ENCODE measurements at regions not wholly inside any gene's neighbourhood (a gene's known extent, or its start where the extent isn't known, plus 50 kb on each side); places are given as distances from the start of the nearest gene placed in this dataset.
A peak's percentile ranks its signal among the peaks of the same experiment; 100 is the strongest.

DNA sequence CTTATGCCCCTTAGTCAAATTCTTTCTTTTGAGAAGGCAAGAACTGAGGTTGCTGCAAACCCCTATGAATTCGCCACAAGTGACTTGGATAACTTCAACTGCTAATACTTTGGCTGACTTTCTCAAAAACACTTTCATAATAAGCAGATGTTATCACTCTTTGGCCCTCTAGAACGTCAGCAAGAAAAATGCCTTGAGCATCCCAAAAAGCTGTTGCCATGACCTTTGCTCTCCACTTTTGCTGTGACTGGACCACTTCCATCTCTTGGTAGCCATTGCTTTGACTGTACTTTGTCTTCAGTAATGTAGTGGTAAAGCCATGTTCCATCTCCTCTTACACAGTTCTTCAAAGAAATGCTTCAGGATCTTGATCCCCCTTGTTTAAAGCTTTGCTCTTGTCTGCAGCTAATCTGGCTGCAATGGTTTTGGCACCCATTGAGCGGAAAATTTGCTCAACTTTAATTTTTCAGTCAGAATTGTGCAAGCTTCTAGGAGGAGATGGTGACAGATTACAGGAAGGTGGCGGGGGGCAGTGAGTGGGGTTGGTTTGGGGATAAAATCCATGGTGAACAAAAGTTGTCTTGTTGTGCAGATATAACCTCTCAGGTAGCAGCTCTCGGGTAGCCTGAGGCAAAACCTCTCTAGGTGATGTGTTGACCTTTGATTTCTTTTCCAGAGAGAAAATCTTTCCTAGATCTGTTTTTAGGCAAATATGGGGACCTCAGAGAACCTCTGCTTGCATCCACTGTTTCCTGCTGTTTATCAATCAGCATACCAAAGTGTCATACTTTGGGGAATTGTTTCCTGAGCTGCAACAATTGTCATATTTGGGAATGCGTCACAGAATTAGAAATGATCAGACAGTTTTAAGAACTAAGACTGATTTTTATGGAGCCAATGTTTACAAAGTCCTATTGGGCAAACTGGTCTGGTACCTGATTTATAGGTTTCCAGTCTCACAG, 83.6 kb downstream of the CCR1 start:
- TF ChIP-seq GATA1 (IDR thresholded peaks at IDR 0.05; ENCODE audit: low read depth, low read length) = no peak
- no peak for TF ChIP-seq POLR2A (IDR thresholded peaks at IDR 0.05; ENCODE audit: low read length)
- DNase-seq = no peak

DNA sequence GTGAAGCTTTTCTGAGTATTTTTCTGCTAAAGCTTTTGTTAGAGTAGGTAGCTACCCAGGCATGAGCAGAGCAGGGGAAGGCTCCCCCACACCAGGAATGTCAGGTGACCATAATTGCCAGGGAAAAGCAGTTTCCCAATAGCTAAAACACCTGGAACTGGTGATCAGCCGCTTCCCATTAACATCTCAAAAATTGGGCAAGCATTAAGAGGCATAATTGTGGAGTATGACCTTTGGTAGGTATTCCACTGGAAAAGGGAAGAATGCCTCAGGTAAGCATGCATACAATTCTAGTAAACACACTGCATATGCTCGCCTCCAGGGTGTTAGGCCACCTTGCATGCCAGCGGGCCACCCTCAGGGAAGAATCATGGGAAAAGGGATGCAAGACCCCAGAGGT, 84.5 kb downstream of the CCR1 start:
- no peak for DNase-seq
- no peak for TF ChIP-seq GATA1 (IDR thresholded peaks at IDR 0.05; ENCODE audit: low read depth, low read length)
- TF ChIP-seq POLR2A (IDR thresholded peaks at IDR 0.05; ENCODE audit: low read length) = no peak

DNA sequence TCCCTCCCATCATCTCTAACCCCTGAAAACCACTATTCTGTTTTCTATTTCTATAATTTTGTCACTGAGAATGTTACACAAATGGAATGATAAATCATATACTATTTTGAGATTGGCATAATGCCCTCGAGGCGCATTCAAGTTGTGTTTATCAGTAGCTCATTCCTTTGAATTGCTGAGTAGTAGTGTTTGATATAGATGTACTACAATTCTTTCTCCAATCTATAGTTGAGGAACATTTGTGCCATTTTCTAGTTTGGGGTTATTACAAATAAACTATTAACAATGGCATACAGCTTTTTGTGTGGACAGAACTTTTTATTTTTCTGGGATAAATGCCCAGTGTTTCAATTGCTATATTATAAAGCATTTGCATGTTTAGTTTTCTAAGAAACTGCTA, 86.0 kb downstream of the CCR1 start:
- TF ChIP-seq GATA1 (IDR thresholded peaks at IDR 0.05; ENCODE audit: low read depth, low read length) (no peak), POLR2A (IDR thresholded peaks at IDR 0.05; ENCODE audit: low read length) (no peak)
- no peak for DNase-seq

DNA sequence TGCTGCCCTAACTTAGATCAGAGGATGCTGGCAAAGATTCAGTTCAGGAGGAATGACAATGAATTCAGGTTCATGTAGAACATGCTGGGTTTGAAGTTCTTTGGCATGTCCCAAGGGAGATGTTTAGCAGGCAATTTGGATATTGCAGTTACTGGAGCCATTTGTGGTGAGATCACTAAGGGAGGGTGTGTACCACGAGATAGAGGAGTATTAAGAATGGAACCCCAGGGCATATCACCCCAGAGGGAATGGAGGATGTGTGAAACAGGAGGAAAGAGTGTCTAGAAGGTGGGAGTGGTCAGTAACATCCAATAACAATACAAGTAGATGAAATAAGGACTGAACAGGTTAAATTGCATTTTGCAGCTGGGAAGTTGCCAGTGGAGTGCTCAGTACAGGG, 87.1 kb downstream of the CCR1 start:
- DNase-seq = no peak
- no peak for TF ChIP-seq GATA1 (IDR thresholded peaks at IDR 0.05; ENCODE audit: low read depth, low read length)
- no peak for TF ChIP-seq POLR2A (IDR thresholded peaks at IDR 0.05; ENCODE audit: low read length)

DNA sequence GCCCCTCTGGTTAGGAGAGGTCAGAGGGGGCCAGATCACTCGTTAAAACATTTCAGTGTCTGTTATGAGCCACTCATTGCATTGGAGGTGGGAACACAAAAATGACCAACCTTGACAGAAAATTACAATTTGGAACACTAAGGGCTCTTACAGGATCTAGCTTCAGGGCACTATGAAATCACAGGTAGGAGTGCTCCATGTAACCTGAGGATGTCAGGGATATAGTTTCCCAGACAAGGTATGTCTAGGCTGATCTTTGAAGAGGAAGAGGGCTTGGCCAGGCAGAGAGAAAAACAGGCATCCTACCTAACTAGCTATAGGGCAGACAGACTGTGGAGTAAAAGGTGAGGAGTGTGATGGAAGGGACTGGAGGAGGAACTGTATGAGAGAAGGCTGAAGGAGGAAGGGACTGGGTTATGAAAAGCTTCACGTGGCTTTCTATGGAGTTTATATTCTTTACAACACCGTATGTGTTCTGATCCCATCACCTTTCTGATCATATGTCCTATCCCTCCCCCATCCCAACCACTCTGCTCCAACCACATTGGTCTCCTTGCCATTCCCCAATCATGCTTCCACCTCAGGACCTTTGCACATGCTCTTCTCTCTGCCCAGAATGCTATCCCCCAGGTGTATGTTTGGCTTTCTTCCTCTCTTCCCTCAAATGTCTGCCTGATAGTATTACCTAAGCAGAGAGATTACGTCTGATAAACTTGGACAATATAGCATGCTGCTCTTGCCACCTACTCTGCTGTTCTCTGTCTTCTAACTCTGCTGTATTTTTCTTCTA, 88.2 kb downstream of the CCR1 start:
- no peak for DNase-seq
- TF ChIP-seq GATA1 (IDR thresholded peaks at IDR 0.05; ENCODE audit: low read depth, low read length) = no peak
- TF ChIP-seq POLR2A (IDR thresholded peaks at IDR 0.05; ENCODE audit: low read length) = no peak

DNA sequence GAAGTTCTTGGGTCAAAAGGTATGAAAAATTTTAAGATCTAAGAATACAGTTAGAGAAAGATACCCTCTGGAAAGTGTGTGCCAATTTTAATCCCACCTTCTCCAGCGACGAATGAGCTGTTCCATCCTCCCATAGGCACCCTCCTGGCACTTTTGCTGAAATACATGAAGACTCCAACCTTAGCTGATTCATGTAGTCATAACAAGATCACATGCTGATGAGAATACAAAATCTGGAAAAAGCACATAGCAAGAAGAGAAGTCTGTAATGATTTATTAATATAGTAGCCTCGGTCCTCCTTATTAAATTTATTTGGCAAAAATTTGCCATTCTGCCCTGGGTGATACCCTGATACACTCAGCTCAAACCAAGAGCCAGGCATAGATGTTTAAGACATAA, 88.9 kb downstream of the CCR1 start:
- DNase-seq = no peak
- TF ChIP-seq POLR2A (IDR thresholded peaks at IDR 0.05; ENCODE audit: low read length) = no peak
- TF ChIP-seq GATA1 (IDR thresholded peaks at IDR 0.05; ENCODE audit: low read depth, low read length) = no peak

DNA sequence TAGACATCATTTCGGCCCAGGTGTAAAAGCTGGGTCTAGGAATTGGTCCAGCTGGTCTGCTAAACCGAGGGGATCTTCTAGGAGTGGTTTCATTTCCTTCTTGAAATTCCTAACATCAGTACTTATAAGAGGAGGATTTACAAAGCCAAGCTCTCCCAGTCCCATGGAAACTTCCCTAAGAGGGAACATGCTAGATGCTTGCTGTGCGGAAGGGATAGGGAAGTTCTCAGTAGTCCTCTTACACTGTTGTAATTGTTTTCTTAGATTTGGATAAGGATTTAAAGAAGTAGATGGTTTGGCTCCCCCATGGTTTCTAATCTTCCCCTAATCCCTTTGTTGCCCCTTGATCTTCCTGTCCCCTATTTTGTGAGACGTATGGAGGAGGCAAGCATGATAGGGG, 89.7 kb upstream of the XCR1 start:
- DNase-seq = no peak

DNA sequence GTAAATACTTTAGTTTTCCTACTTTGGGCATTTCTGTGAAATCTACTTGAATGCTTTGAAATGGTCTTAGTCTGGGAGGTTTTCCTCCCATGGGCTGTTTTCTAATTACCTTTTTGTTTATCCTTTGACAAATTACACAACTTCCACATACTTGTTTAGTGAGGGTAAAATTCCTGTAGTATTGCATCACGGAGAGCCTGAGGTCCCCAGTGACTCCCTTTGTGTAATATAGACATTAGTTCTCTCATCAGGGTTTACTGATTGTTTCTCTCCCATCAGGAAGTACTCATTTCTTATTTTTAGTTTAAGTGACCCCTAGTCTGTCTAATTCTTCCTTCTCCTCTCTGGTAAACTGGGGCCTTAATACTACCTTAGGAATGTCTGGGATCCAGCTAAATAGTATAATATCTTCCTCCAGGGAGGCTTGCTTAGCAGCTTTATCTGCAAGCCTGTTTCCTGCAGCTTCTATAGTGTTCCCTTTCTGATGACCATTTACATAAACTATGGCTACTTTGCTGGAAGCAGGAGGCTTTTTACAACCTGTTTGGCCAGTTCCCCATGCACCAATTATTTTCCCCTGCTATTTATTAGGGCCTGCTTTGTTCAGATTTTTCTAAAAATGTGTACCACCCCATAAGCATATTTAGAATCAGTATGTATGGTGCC, 87.2 kb upstream of the XCR1 start:
- DNase-seq = no peak
- TF ChIP-seq POLR2A (IDR thresholded peaks at IDR 0.05; ENCODE audit: low read length) (no peak), GATA1 (IDR thresholded peaks at IDR 0.05; ENCODE audit: low read depth, low read length) (no peak)

More for the DNA sequence above, 89.7 kb upstream of the XCR1 start:
- TF ChIP-seq POLR2A (IDR thresholded peaks at IDR 0.05; ENCODE audit: low read length) (no peak), GATA1 (IDR thresholded peaks at IDR 0.05; ENCODE audit: low read depth, low read length) (no peak)

DNA sequence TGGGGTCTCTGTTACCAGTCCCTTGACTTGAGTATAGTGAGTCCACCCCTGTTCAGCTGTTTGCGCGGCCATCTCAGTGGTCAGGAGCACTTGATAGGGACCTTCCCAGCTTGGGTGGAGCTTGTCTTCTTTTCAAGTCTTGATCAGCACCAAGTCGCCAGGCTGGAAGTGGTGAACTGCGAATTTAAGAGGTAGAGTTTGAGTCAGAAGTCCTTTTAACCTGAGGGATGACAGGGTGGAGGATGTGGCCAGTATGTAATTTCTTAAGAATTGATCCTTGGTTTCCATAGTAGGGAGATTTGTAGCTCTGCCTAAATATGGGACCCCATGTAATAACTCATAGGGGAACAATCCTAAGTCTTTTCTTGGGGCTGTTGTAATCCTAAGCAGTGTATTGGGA, 86.3 kb upstream of the XCR1 start:
- TF ChIP-seq POLR2A (IDR thresholded peaks at IDR 0.05; ENCODE audit: low read length) (no peak), GATA1 (IDR thresholded peaks at IDR 0.05; ENCODE audit: low read depth, low read length) (no peak)
- no peak for DNase-seq

DNA sequence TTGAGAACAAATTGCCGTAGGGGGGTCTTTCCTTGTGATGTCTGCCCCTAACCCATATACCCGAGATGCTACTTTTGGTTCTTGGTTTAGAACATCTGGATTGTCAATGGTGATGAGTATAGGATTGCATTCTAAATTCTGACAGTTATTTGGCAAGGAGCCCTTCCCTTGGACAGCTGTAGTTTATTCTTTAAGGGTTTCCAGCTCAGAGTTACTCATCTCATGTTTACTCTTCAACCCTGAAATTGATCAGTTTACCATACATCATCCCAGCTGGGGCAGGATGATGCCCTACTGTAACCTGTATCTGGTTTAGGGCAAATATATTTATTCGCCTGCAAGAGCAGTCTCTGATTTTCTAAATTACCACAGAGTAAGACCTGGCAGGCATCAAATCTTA, 85.7 kb upstream of the XCR1 start:
- no peak for DNase-seq

DNA sequence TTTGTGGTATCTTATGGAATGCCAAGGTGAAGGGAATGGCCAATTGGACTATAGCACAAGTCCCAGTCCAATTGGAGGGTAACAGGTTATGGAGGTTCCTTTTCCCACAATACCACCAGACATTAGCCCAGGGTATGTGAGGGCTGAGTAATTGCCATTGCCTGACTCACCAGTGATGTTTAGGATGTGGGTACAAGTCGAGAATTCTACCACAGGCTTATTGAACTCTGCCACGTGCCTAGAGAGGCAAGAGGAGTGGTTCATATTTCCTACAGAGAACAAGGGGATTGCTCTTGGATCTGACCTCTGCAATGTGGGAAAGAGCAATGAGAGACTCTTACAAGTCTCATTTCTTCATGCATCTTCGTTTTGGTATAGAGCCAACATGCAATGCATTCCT, 85.0 kb upstream of the XCR1 start:
- TF ChIP-seq GATA1 (IDR thresholded peaks at IDR 0.05; ENCODE audit: low read depth, low read length) (no peak), POLR2A (IDR thresholded peaks at IDR 0.05; ENCODE audit: low read length) (no peak)
- no peak for DNase-seq

More for the DNA sequence above, 85.7 kb upstream of the XCR1 start:
- TF ChIP-seq POLR2A (IDR thresholded peaks at IDR 0.05; ENCODE audit: low read length) (no peak), GATA1 (IDR thresholded peaks at IDR 0.05; ENCODE audit: low read depth, low read length) (no peak)

DNA sequence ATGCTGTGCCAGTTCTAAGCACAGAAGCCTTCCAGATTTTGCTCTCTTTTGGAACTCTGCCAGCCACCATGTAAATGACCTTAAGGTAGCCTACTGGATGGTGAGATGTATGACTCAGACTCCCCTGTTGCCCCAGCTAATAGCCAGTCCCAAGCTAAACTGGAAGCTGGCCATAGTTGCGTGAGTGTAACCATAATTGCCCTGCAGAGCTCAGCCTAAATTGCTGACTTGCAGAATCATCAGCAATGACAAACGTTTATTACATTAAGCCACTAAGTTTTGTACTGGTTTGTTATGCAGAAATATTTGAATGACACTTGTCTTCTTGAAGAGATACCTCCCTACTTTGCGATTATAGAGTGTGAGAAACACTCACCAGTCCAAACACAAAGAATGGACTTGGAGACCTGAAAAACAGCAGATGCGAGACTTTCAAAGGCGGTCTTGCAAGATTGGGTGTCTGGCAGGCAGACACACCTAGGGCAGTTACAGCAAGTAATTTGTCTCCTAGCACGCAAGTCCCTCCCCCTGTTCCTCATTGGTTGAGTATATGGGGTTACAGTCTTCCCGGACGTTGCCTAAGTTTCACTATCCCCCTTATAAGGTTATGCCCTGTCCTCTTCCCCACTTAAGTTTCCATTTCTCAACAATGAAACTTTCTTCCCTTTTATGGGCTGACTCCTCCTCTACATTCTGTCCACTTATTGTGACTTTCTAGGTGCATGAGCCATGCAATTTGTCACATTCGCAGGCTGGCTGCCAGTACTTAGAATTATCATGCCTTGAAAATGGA, 83.6 kb upstream of the XCR1 start:
- peak in 1 of 2 experiments; percentile 4 for DNase-seq
- no peak for TF ChIP-seq POLR2A (IDR thresholded peaks at IDR 0.05; ENCODE audit: low read length)
- no peak for TF ChIP-seq GATA1 (IDR thresholded peaks at IDR 0.05; ENCODE audit: low read depth, low read length)

DNA sequence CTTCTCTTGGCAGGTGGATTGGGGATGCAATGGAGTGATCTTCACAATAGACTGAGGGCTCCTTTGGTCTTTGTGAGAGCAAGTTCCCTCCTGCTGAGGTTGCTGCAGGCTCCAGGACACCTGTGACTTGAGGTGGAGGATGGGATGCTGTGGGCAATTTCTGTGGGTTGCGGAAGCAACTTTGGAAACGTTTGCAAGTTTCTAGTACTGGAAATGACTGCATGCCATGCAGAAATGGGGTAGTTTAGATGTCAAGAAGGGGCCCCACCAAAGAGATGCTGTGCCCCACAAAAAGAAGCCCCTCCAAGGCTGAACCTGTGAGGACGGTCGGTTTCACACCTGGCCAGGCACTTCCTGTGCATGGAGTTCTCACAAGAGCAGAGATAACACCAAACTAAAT, 80.4 kb upstream of the XCR1 start:
- DNase-seq = no peak
- TF ChIP-seq GATA1 (IDR thresholded peaks at IDR 0.05; ENCODE audit: low read depth, low read length) (no peak), POLR2A (IDR thresholded peaks at IDR 0.05; ENCODE audit: low read length) (no peak)
